ENCODE measurements at regions not wholly inside any gene's neighbourhood (a gene's known extent, or its start where the extent isn't known, plus 50 kb on each side); places are given as distances from the start of the nearest gene placed in this dataset.

DNA sequence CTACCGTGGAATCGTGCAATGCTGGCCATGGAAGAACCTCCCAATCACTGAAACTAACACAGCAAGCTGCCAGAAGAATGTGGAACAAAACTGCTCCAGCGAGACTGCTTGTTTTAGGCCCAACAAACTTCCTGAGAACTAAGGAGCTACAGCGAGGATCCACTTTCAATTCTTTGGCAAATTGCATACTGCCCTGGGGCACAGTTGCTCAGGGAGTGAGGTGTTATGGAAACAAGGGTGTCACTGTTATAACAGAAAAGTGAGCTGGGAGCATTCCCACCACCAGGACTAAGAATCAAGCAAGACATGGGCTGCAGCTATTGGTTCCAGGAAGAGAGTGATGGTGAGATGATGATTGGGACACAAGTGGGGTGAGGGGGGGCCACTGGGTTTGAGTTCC lies 1606.1 kb upstream of the FLRT2 start:
- TF ChIP-seq, protein P1, sequence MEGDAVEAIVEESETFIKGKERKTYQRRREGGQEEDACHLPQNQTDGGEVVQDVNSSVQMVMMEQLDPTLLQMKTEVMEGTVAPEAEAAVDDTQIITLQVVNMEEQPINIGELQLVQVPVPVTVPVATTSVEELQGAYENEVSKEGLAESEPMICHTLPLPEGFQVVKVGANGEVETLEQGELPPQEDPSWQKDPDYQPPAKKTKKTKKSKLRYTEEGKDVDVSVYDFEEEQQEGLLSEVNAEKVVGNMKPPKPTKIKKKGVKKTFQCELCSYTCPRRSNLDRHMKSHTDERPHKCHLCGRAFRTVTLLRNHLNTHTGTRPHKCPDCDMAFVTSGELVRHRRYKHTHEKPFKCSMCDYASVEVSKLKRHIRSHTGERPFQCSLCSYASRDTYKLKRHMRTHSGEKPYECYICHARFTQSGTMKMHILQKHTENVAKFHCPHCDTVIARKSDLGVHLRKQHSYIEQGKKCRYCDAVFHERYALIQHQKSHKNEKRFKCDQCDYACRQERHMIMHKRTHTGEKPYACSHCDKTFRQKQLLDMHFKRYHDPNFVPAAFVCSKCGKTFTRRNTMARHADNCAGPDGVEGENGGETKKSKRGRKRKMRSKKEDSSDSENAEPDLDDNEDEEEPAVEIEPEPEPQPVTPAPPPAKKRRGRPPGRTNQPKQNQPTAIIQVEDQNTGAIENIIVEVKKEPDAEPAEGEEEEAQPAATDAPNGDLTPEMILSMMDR (IDR thresholded peaks at IDR 0.05), result no peak
- TF ChIP-seq SIN3A (IDR thresholded peaks at IDR 0.05; ENCODE audit: borderline replicate concordance, insufficient read depth, low read depth, low read length), result no peak
